IMR-90 (cell line): ENCODE measurements at regions not wholly inside any gene's neighbourhood (a gene's known extent, or its start where the extent isn't known, plus 50 kb on each side); places are given as distances from the start of the nearest gene placed in this dataset.
"Not testable (repeated sequence)": the region's sequence is repeated elsewhere in the genome, so short reads cannot be mapped to it uniquely, and the experiment has no call there.

Experiments
- ATAC-seq: fragments of 200-7000 bp; cut with Tn5 transposase; 2 replicates; pipeline ENCODE4 v1.9.1; 2020; ENCODE audit warnings: low read depth, mild to moderate bottlenecking, moderate library complexity
- BruUV-seq: library from RNA; stranded (reverse); fragments of 400-500 nt; replicated peaks from 2 replicates; lab custom pipeline; 2021; lab: Mats Ljungman, UMichigan
- CTCF ChIA-PET: fragments of 300-600 bp; formaldehyde crosslinking; extraction: SDS; loops from one replicate; lab custom pipeline; 2021; ENCODE audit warnings: antibody characterized with exemption; lab: Yijun Ruan, JAX
- POLR2A ChIA-PET: fragments of 300-600 bp; sonication (Branson Sonifier 250); formaldehyde crosslinking; loops from one replicate; lab custom pipeline; 2022; ENCODE audit warnings: antibody characterized with exemption; ENCODE audit not compliant: unreplicated experiment; lab: Charles Lee
- DNase-seq: peaks from one replicate; pipeline ENCODE4 v3.0.0; 2013
- H2AFZ ChIP-seq: replicated peaks from 2 replicates; pipeline ENCODE3; 2013; ENCODE audit warnings: low read length, mild to moderate bottlenecking; ENCODE audit not compliant: poor library complexity
- H2AK5ac ChIP-seq: 2 replicates; pipeline ENCODE4 v1.6.1; 2013; ENCODE audit warnings: low read depth, low read length, inconsistent platforms
- H2AK9ac ChIP-seq: replicated peaks from 2 replicates; pipeline ENCODE3; 2013; ENCODE audit warnings: mild to moderate bottlenecking, low read depth, low read length, moderate library complexity; ENCODE audit not compliant: poor library complexity
- H2BK120ac ChIP-seq: 2 replicates; pipeline ENCODE4 v1.6.1; 2013; ENCODE audit warnings: low read depth, low read length, inconsistent platforms
- H2BK15ac ChIP-seq: 3 replicates; pipeline ENCODE4 v1.6.1; 2013; ENCODE audit warnings: low read depth, low read length, inconsistent platforms
- H2BK20ac ChIP-seq: 2 replicates; pipeline ENCODE4 v1.6.1; 2013; ENCODE audit warnings: low read depth, mild to moderate bottlenecking, inconsistent platforms, low read length, moderate library complexity
- H2BK5ac ChIP-seq: 2 replicates; pipeline ENCODE4 v1.6.1; 2013; ENCODE audit warnings: mild to moderate bottlenecking, low read depth, low read length, inconsistent platforms; ENCODE audit not compliant: poor library complexity, severe bottlenecking
- H3K14ac ChIP-seq: replicated peaks from 2 replicates; pipeline ENCODE4 v1.6.1; 2013; ENCODE audit warnings: low read depth, low read length, inconsistent platforms
- H3K18ac ChIP-seq: 2 replicates; pipeline ENCODE4 v1.6.1; 2013; ENCODE audit warnings: low read depth, low read length, control low read depth
- H3K23ac ChIP-seq: 2 replicates; pipeline ENCODE4 v1.6.1; 2013; ENCODE audit warnings: low read depth, low read length, inconsistent platforms
- H3K27ac ChIP-seq: 2 replicates; pipeline ENCODE4 v1.5.1; 2013; ENCODE audit warnings: mild to moderate bottlenecking, control low read depth, low read length; ENCODE audit not compliant: insufficient read depth
- H3K27me3 ChIP-seq: 2 replicates; pipeline ENCODE4 v1.6.1; 2013; ENCODE audit warnings: low read length; ENCODE audit not compliant: control insufficient read depth, insufficient read depth
- H3K36me3 ChIP-seq: 2 replicates; pipeline ENCODE4 v1.6.1; 2013; ENCODE audit warnings: low read length, mixed read lengths; ENCODE audit not compliant: control insufficient read depth, insufficient read depth
- H3K4ac ChIP-seq: 2 replicates; pipeline ENCODE4 v1.6.1; 2013; ENCODE audit warnings: low read depth, low read length, inconsistent platforms
- H3K4me1 ChIP-seq: 2 replicates; pipeline ENCODE4 v1.6.1; 2013; ENCODE audit warnings: low read length, mixed read lengths; ENCODE audit not compliant: control insufficient read depth, insufficient read depth
- H3K4me2 ChIP-seq: 2 replicates; pipeline ENCODE4 v1.6.1; 2013; ENCODE audit warnings: low read depth, mild to moderate bottlenecking, control low read depth, low read length, moderate library complexity
- H3K4me3 ChIP-seq: 2 replicates; pipeline ENCODE4 v1.5.1; 2013; ENCODE audit warnings: low read depth, mild to moderate bottlenecking, control low read depth, low read length, moderate library complexity; ENCODE audit not compliant: insufficient read depth
- H3K56ac ChIP-seq: 2 replicates; pipeline ENCODE4 v1.6.1; 2013; ENCODE audit warnings: low read length, inconsistent platforms; ENCODE audit not compliant: insufficient read depth; ENCODE audit errors: extremely low read depth
- H3K79me1 ChIP-seq, 2 experiments: 2 replicates each; pipeline ENCODE4 v1.6.1; 2013; ENCODE audit warnings: low read length in 2 of 2, inconsistent platforms in 1 of 2, low read depth in 1 of 2
- H3K9ac ChIP-seq: 2 replicates; pipeline ENCODE4 v1.6.1; 2013; ENCODE audit warnings: low read depth, low read length, control low read depth
- H3K9me1 ChIP-seq: 2 replicates; pipeline ENCODE4 v1.6.1; 2013; ENCODE audit warnings: low read length, inconsistent platforms; ENCODE audit not compliant: insufficient read depth
- H3K9me3 ChIP-seq: 2 replicates; pipeline ENCODE4 v1.6.1; 2013; ENCODE audit warnings: low read length; ENCODE audit not compliant: control insufficient read depth, insufficient read depth
- H4K20me1 ChIP-seq: 2 replicates; pipeline ENCODE4 v1.6.1; 2013; ENCODE audit warnings: low read length, inconsistent platforms; ENCODE audit not compliant: insufficient read depth
- H4K5ac ChIP-seq: 2 replicates; pipeline ENCODE4 v1.6.1; 2013; ENCODE audit warnings: mild to moderate bottlenecking, low read depth, low read length, control low read depth
- H4K8ac ChIP-seq, 2 experiments: 2 replicates each; pipeline ENCODE4 v1.6.1; 2013; ENCODE audit warnings: low read depth in 2 of 2, low read length in 2 of 2, control low read depth in 1 of 2, inconsistent platforms in 1 of 2
- H4K91ac ChIP-seq: 2 replicates; pipeline ENCODE4 v1.6.1; 2013; ENCODE audit warnings: low read depth, low read length, inconsistent platforms; ENCODE audit not compliant: insufficient read depth
- CHD1 ChIP-seq: IDR thresholded peaks from 2 replicates; pipeline ENCODE4 v1.6.1; 2012; ENCODE audit warnings: low read depth, low read length, improper control_type of control experiment
- MAZ ChIP-seq: IDR thresholded peaks from 2 replicates; pipeline ENCODE4 v1.6.1; 2012; ENCODE audit warnings: low read depth, mild to moderate bottlenecking, low read length, improper control_type of control experiment, moderate library complexity, borderline replicate concordance
- MXI1 ChIP-seq: IDR thresholded peaks from 2 replicates; pipeline ENCODE4 v1.6.1; 2012; ENCODE audit warnings: low read depth, mild to moderate bottlenecking, low read length, moderate library complexity, borderline replicate concordance
- NFE2L2 ChIP-seq: fragments of 150-350 bp; IDR thresholded peaks from 2 replicates; pipeline ENCODE4 v1.6.1; 2016; ENCODE audit warnings: low read depth, mild to moderate bottlenecking, low read length
- WGBS, 2 experiments: methylation state at CpG; one replicate each; pipeline versions ENCODE4 v1.1.5 to v1.1.7; 2013; ENCODE audit warnings: missing lambda C conversion rate in 2 of 2; ENCODE audit not compliant: insufficient read length in 1 of 2; ENCODE audit errors: extremely low coverage in 2 of 2; 5-methylcytosine and 5-hydroxymethylcytosine counted together
- dilution Hi-C: fragments of 300-500 bp; cut with HindIII; formaldehyde crosslinking; loops from one replicate; pipeline ENCODE4 v1.14.3; 2018; ENCODE audit warnings: low sequenced_read_pairs; ENCODE audit not compliant: unreplicated experiment
- in situ Hi-C: fragments of 300-500 bp; cut with MboI; formaldehyde crosslinking; loops from 3 replicates; pipeline ENCODE4 v1.14.3; 2019; ENCODE audit warnings: low sequenced_read_pairs, inconsistent platforms, mixed read lengths
- intact Hi-C: fragments of 100-400 bp; cut with micrococcal nuclease; formaldehyde crosslinking; loops from 2 replicates; pipeline ENCODE4 v1.10.0; 2022
- TF ChIP-seq, protein P1 (sequence below): fragments of 150-350 bp; IDR thresholded peaks from 2 replicates; pipeline ENCODE4 v1.6.1; 2016; ENCODE audit warnings: low read depth, mild to moderate bottlenecking, low read length, moderate library complexity, borderline replicate concordance

GRCh38 chr5:85000671-85001070 is 616.0 kb upstream of the EDIL3 start:
- no TSS peak for BruUV-seq
- H3K14ac ChIP-seq = no peak overlapping the region
- no peaks in the 10 kb centered on the region for H3K79me1 ChIP-seq
- no peak overlapping the region for H3K27ac ChIP-seq
- no peak overlapping the region for H2AK5ac ChIP-seq
- H2AK9ac ChIP-seq = no peak overlapping the region
- in situ Hi-C loops = no loop called here
- TF ChIP-seq NFE2L2 = no peak
- TF ChIP-seq, protein P1, sequence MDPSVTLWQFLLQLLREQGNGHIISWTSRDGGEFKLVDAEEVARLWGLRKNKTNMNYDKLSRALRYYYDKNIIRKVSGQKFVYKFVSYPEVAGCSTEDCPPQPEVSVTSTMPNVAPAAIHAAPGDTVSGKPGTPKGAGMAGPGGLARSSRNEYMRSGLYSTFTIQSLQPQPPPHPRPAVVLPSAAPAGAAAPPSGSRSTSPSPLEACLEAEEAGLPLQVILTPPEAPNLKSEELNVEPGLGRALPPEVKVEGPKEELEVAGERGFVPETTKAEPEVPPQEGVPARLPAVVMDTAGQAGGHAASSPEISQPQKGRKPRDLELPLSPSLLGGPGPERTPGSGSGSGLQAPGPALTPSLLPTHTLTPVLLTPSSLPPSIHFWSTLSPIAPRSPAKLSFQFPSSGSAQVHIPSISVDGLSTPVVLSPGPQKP = no peak
- no peak for TF ChIP-seq MAZ
- no peak for TF ChIP-seq CHD1
- no peak for TF ChIP-seq MXI1
- POLR2A ChIA-PET = no interaction called here
- H4K5ac ChIP-seq = no peak overlapping the region
- no peak overlapping the region for H2BK20ac ChIP-seq
- no peak overlapping the region for H4K8ac ChIP-seq
- H3K9me3 ChIP-seq = no peaks in the 10 kb centered on the region; the same call in 1 of the 2 replicates
- H3K23ac ChIP-seq = no peak overlapping the region
- no peak overlapping the region for H2BK15ac ChIP-seq
- H4K20me1 ChIP-seq = no peaks in the 10 kb centered on the region
- H3K36me3 ChIP-seq = no peaks in the 10 kb centered on the region
- no peaks in the 10 kb centered on the region for H3K27me3 ChIP-seq
- ATAC-seq (no peak; the same call in 1 of the 2 replicates), DNase-seq (peak; percentile 24)
- no peak overlapping the region for H4K91ac ChIP-seq
- dilution Hi-C loops = no loop called here
- H3K4me3 ChIP-seq = no peak overlapping the region
- H3K4ac ChIP-seq = no peak overlapping the region
- H3K9ac ChIP-seq = no peak overlapping the region
- no peaks in the 10 kb centered on the region for H3K9me1 ChIP-seq
- H3K4me1 ChIP-seq = no peaks in the 10 kb centered on the region
- CTCF ChIA-PET = no interaction called here
- H3K18ac ChIP-seq = no peak overlapping the region
- H3K56ac ChIP-seq = no peak overlapping the region
- no peak overlapping the region for H2BK120ac ChIP-seq
- no peak overlapping the region for H2AFZ ChIP-seq
- H2BK5ac ChIP-seq = no peak overlapping the region
- intact Hi-C loops = no loop called here
- no peak overlapping the region for H3K4me2 ChIP-seq

- CTCF ChIA-PET, H4K91ac ChIP-seq, H3K36me3 ChIP-seq, H3K27me3 ChIP-seq, H3K9me1 ChIP-seq, BruUV-seq, H3K9me3 ChIP-seq, in situ Hi-C loops, H3K4me3 ChIP-seq, H2AK9ac ChIP-seq, H2BK20ac ChIP-seq, H3K18ac ChIP-seq, H3K9ac ChIP-seq, H2BK120ac ChIP-seq, H2AK5ac ChIP-seq, H3K4me2 ChIP-seq, H3K4ac ChIP-seq, H2AFZ ChIP-seq, POLR2A ChIA-PET, H3K4me1 ChIP-seq, H3K23ac ChIP-seq, ATAC-seq, H3K14ac ChIP-seq, H3K27ac ChIP-seq, DNase-seq, H3K79me1 ChIP-seq, H4K8ac ChIP-seq, H2BK5ac ChIP-seq, H3K56ac ChIP-seq, H4K5ac ChIP-seq, H4K20me1 ChIP-seq, H2BK15ac ChIP-seq, dilution Hi-C loops, intact Hi-C loops: not testable (repeated sequence)
- WGBS, 2 experiments = 79% methylated on average over 2 of the region's 9 CpGs; no CpG with 5 or more reads in 1 of the 2 experiments
These were observed 617.3 kb upstream of the EDIL3 start for GRCh38 chr5:85002026-85002425.
